ENCODE measurements at regions not wholly inside any gene's neighbourhood (a gene's known extent, or its start where the extent isn't known, plus 50 kb on each side); places are given as distances from the start of the nearest gene placed in this dataset.

DNA sequence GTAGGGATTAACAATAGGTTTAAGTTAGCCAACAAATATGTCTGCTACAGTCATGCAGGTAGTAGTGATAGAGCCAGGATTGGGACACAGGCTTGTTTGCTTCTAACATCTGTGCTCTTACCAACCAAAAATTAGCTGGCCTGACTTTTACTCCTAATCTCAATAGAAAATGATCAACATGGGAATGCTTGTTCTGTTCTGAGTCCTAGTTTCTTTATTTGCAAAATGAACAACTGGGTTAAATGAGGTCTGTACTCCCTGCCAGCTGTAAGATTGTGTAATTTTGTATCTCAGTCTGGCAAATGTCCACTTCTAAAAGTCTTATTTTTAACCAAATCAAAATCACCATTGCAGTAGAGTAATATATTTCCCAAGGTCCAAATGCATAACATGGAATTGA, 216.8 kb downstream of the NMUR2 start:
- TF ChIP-seq CTCF (conservative IDR thresholded peaks at IDR 0.05 in 1 of 2, IDR thresholded peaks at IDR 0.05 in 1 of 2; ENCODE audit: low read depth in 1 of 2, low read length in 2 of 2) (no peak), EZH2 (IDR thresholded peaks at IDR 0.05; ENCODE audit: low read length, missing control alignments) (no peak)

All from fibroblast of lung (primary cell).